ENCODE measurements at regions not wholly inside any gene's neighbourhood (a gene's known extent, or its start where the extent isn't known, plus 50 kb on each side); places are given as distances from the start of the nearest gene placed in this dataset.

DNA sequence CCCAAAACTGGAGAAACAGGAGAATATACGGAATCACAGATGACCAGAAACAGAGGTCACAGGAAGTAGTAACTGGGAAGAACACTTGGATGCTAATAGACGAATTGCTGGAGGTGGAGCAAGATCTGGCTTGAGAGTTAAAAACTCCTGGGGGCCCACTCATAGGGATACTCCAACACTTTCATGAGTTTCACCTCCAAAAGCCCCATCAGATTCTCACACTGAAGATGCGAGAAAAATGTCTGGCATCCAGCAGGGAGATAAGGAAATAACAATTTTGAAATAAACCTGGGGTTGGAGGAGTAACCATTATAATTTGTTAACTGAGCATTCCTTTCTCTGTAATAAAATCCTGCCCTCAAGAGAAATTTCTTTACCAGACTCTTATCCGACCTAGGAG, 154.0 kb downstream of the ANXA2 start:
- Histone ChIP-seq H3K4me3 (replicated peaks; ENCODE audit: insufficient read depth, low read length) (no peak overlapping the region), H3K27me3 (ENCODE audit: insufficient read depth, poor library complexity, severe bottlenecking) (no peaks in the 10 kb centered on the region), H3K27ac (replicated peaks) (no peak overlapping the region)
- DNase-seq (ENCODE audit: low read depth in 1 of 2, low spot score in 1 of 2) = no peak
- TF ChIP-seq POLR2AphosphoS5 (IDR thresholded peaks at IDR 0.05; ENCODE audit: low read depth) = no peak
- TF ChIP-seq, protein P1, sequence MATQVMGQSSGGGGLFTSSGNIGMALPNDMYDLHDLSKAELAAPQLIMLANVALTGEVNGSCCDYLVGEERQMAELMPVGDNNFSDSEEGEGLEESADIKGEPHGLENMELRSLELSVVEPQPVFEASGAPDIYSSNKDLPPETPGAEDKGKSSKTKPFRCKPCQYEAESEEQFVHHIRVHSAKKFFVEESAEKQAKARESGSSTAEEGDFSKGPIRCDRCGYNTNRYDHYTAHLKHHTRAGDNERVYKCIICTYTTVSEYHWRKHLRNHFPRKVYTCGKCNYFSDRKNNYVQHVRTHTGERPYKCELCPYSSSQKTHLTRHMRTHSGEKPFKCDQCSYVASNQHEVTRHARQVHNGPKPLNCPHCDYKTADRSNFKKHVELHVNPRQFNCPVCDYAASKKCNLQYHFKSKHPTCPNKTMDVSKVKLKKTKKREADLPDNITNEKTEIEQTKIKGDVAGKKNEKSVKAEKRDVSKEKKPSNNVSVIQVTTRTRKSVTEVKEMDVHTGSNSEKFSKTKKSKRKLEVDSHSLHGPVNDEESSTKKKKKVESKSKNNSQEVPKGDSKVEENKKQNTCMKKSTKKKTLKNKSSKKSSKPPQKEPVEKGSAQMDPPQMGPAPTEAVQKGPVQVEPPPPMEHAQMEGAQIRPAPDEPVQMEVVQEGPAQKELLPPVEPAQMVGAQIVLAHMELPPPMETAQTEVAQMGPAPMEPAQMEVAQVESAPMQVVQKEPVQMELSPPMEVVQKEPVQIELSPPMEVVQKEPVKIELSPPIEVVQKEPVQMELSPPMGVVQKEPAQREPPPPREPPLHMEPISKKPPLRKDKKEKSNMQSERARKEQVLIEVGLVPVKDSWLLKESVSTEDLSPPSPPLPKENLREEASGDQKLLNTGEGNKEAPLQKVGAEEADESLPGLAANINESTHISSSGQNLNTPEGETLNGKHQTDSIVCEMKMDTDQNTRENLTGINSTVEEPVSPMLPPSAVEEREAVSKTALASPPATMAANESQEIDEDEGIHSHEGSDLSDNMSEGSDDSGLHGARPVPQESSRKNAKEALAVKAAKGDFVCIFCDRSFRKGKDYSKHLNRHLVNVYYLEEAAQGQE (IDR thresholded peaks at IDR 0.05; ENCODE audit: insufficient replicate concordance, low read depth) = no peak
- TF ChIP-seq, protein P2, sequence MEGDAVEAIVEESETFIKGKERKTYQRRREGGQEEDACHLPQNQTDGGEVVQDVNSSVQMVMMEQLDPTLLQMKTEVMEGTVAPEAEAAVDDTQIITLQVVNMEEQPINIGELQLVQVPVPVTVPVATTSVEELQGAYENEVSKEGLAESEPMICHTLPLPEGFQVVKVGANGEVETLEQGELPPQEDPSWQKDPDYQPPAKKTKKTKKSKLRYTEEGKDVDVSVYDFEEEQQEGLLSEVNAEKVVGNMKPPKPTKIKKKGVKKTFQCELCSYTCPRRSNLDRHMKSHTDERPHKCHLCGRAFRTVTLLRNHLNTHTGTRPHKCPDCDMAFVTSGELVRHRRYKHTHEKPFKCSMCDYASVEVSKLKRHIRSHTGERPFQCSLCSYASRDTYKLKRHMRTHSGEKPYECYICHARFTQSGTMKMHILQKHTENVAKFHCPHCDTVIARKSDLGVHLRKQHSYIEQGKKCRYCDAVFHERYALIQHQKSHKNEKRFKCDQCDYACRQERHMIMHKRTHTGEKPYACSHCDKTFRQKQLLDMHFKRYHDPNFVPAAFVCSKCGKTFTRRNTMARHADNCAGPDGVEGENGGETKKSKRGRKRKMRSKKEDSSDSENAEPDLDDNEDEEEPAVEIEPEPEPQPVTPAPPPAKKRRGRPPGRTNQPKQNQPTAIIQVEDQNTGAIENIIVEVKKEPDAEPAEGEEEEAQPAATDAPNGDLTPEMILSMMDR (IDR thresholded peaks at IDR 0.05; ENCODE audit: insufficient read depth, low read length) = no peak
- no peak for TF ChIP-seq GABPA (IDR thresholded peaks at IDR 0.05; ENCODE audit: low read depth)
- no peak for TF ChIP-seq SPI1 (IDR thresholded peaks at IDR 0.05; ENCODE audit: borderline replicate concordance, low read depth)

DNA sequence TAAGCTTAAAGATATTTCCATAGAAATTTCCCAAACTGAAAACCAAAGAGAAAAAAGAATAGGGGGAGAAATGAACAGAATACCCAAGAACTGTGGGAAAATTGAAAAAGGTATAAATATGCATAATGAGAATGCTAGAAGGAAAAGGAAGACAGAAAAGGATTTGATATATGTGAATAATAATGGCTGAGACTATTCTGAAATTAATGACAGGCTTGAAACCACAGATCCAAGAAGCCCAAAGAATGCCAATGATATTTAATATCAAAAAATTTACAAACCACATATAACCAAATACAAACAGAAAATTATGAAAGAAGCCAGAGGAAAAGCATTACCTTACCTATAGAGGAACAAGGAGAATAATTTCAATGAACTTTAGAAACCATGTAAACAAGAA, 153.0 kb downstream of the ANXA2 start:
- H3K4me3 ChIP-seq (replicated peaks; ENCODE audit: insufficient read depth, low read length) = no peak overlapping the region
- no peak for TF ChIP-seq GABPA (IDR thresholded peaks at IDR 0.05; ENCODE audit: low read depth)
- TF ChIP-seq, protein P1 (IDR thresholded peaks at IDR 0.05; ENCODE audit: insufficient replicate concordance, low read depth) = no peak
- no peak for TF ChIP-seq POLR2AphosphoS5 (IDR thresholded peaks at IDR 0.05; ENCODE audit: low read depth)
- TF ChIP-seq, protein P2 (IDR thresholded peaks at IDR 0.05; ENCODE audit: insufficient read depth, low read length) = no peak
- no peak for TF ChIP-seq SPI1 (IDR thresholded peaks at IDR 0.05; ENCODE audit: borderline replicate concordance, low read depth)
- H3K27ac ChIP-seq (replicated peaks) = no peak overlapping the region
- no peaks in the 10 kb centered on the region for H3K27me3 ChIP-seq (ENCODE audit: insufficient read depth, poor library complexity, severe bottlenecking)
- DNase-seq (ENCODE audit: low read depth in 1 of 2, low spot score in 1 of 2) = no peak

DNA sequence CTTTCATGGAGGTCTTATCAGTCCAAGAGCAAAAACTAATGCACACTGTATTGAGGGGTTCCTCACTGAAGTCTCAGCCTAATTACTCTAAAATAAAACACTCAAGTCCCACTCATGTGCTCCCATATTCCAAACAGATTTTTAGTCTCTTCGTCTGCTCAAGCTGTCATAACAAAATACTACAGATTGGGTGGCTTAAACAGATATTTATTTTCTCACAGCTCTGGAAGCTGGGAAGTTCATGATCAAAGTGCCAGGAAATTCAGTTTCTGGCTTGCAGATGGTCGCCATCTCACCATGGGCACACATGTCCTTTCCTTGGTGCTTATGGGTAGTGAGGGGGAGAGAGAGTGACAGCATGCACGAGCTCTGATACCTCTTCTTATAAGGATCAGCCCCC, 147.5 kb downstream of the ANXA2 start:
- no peak for TF ChIP-seq GABPA (IDR thresholded peaks at IDR 0.05; ENCODE audit: low read depth)
- TF ChIP-seq, protein P2 (IDR thresholded peaks at IDR 0.05; ENCODE audit: insufficient read depth, low read length) = no peak
- TF ChIP-seq, protein P1 (IDR thresholded peaks at IDR 0.05; ENCODE audit: insufficient replicate concordance, low read depth) = no peak
- no peak for TF ChIP-seq SPI1 (IDR thresholded peaks at IDR 0.05; ENCODE audit: borderline replicate concordance, low read depth)
- no peak for TF ChIP-seq POLR2AphosphoS5 (IDR thresholded peaks at IDR 0.05; ENCODE audit: low read depth)
- DNase-seq (ENCODE audit: low read depth in 1 of 2, low spot score in 1 of 2) = no peak
- Histone ChIP-seq H3K27me3 (ENCODE audit: insufficient read depth, poor library complexity, severe bottlenecking) (peaks cover 3% of the 10 kb centered on the region), H3K27ac (replicated peaks) (no peak overlapping the region), H3K4me3 (replicated peaks; ENCODE audit: insufficient read depth, low read length) (no peak overlapping the region)

Data from HL-60 (cell line).